ENCODE measurements at regions not wholly inside any gene's neighbourhood (a gene's known extent, or its start where the extent isn't known, plus 50 kb on each side); places are given as distances from the start of the nearest gene placed in this dataset.

DNA sequence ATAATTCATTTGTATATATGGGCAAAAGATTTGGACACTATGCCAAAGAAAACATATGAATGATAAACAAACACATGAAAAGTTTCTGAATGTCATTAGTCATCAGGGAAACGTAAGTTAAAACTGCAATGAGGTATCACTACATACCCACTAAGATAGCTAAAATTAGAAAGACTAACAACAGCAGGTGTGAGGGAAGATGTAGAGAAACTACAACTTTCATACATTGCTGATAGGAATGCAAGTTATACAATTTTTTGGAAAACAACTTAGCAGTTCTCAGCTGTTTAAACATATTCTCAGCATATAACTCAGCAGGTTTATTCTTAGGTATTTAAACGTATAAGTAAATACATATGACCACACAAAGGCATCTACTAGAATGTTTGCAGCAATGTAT is 563.5 kb upstream of the KLHL29 start:
- no peak for TF ChIP-seq CTCF (conservative IDR thresholded peaks at IDR 0.05; ENCODE audit: low read depth, low read length)
- TF ChIP-seq POLR2A (IDR thresholded peaks at IDR 0.05; ENCODE audit: low read depth, low read length) = no peak
- TF ChIP-seq, protein P1, sequence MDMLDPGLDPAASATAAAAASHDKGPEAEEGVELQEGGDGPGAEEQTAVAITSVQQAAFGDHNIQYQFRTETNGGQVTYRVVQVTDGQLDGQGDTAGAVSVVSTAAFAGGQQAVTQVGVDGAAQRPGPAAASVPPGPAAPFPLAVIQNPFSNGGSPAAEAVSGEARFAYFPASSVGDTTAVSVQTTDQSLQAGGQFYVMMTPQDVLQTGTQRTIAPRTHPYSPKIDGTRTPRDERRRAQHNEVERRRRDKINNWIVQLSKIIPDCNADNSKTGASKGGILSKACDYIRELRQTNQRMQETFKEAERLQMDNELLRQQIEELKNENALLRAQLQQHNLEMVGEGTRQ (IDR thresholded peaks at IDR 0.05; ENCODE audit: low read depth, low read length) = no peak
- TF ChIP-seq SMC3 (IDR thresholded peaks at IDR 0.05; ENCODE audit: low read depth, low read length) = no peak
- no peak for TF ChIP-seq RCOR1 (IDR thresholded peaks at IDR 0.05; ENCODE audit: insufficient replicate concordance, low read length)
- TF ChIP-seq MXI1 (IDR thresholded peaks at IDR 0.05; ENCODE audit: borderline replicate concordance, low read depth, low read length) = no peak
- no peak for TF ChIP-seq MAFK (IDR thresholded peaks at IDR 0.05; ENCODE audit: low read depth, low read length)
- no peak for TF ChIP-seq MAZ (IDR thresholded peaks at IDR 0.05; ENCODE audit: borderline replicate concordance, low read depth, low read length)
- TF ChIP-seq CHD1 (IDR thresholded peaks at IDR 0.05; ENCODE audit: low read depth, low read length) = no peak
- TF ChIP-seq CEBPB (IDR thresholded peaks at IDR 0.05; ENCODE audit: low read depth, low read length) = no peak
- TF ChIP-seq RAD21 (IDR thresholded peaks at IDR 0.05; ENCODE audit: low read length) = no peak
- TF ChIP-seq RFX5 (IDR thresholded peaks at IDR 0.05; ENCODE audit: low read depth, low read length) = no peak
- no peak for TF ChIP-seq BHLHE40 (IDR thresholded peaks at IDR 0.05; ENCODE audit: low read depth, low read length)

Measured in IMR-90 (cell line).